Peyer's patch (tissue), 4 donors: ENCODE measurements at regions not wholly inside any gene's neighbourhood (a gene's known extent, or its start where the extent isn't known, plus 50 kb on each side); places are given as distances from the start of the nearest gene placed in this dataset.

ENCODE experiments used
- DNase-seq, 3 donors: peaks; one replicate each; pipeline ENCODE4 v3.0.0-alpha.2; 2017 to 2019
- H3K27ac ChIP-seq, 4 donors: fragments of 200-600 bp; sonication (generic); one replicate each; pipeline ENCODE4 v1.5.1; 2016 to 2019
- H3K27me3 ChIP-seq, 2 donors: fragments of 200-600 bp; sonication (generic); one replicate each; pipeline ENCODE4 v1.5.1; 2019
- H3K36me3 ChIP-seq, 3 donors: fragments of 200-600 bp; sonication (generic); one replicate each; pipeline ENCODE4 v1.5.1; 2016 to 2019
- H3K4me1 ChIP-seq, 4 donors: fragments of 200-600 bp; sonication (generic); one replicate each; pipeline ENCODE4 v1.5.1; 2016 to 2019
- H3K4me3 ChIP-seq, 4 donors: fragments of 200-600 bp; sonication (generic); 1 replicate in 3 of 4; 2 replicates in 1 of 4; pipeline ENCODE4 v1.5.1; 2016 to 2019; ENCODE audit warnings: mild to moderate bottlenecking in 1 of 4
- H3K9me3 ChIP-seq, 4 donors: fragments of 200-600 bp; sonication (generic); one replicate each; pipeline ENCODE4 v1.5.1; 2016 to 2019; ENCODE audit warnings: mild to moderate bottlenecking in 1 of 4
- CTCF ChIP-seq, 6 experiments: fragments of 450-650 bp in 4 of 6; fragments of 200-600 bp in 2 of 6; sonication (generic) in 1 of 6; IDR thresholded peaks; one replicate each; pipeline ENCODE4 v1.5.1; 2017 to 2019; ENCODE audit warnings: antibody characterized with exemption in 6 of 6, mild to moderate bottlenecking in 3 of 6, moderate library complexity in 1 of 6
- POLR2A ChIP-seq, 2 donors: fragments of 450-650 bp; IDR thresholded peaks; one replicate each; pipeline ENCODE4 v1.5.1; 2017; ENCODE audit warnings: antibody characterized with exemption in 2 of 2, mild to moderate bottlenecking in 2 of 2, moderate library complexity in 2 of 2

DNA sequence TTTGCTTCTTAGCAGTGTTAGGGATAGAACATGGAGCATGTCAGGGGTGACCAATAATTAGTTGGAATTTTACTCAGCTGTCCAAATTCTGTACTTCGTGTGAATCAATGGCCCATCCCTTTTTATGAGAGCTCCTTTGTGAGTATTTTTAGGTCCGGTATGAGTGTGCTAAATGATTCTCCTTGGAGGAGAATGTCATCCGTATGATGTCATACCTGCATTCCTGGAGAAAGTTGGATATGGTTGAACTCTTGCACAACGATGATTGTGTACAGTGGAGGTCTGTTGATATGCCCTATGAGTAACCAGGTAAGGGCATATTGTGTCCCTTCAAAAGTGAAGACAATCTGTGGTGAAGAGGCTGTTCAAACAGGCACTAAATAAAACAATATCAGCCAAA is 400.8 kb downstream of the GXYLT1 start:
- no peak overlapping the region for H3K4me3 ChIP-seq
- H3K36me3 ChIP-seq, result no peaks in the 10 kb centered on the region
- no peak for DNase-seq
- no peaks in the 10 kb centered on the region for H3K4me1 ChIP-seq
- no peak overlapping the region for H3K27ac ChIP-seq
- no peaks in the 10 kb centered on the region for H3K27me3 ChIP-seq
- H3K9me3 ChIP-seq, result no peaks in the 10 kb centered on the region
- TF ChIP-seq CTCF (IDR thresholded peaks at IDR 0.05) (no peak), POLR2A (IDR thresholded peaks at IDR 0.05) (no peak)

- Histone ChIP-seq H3K36me3 (no peaks in the 10 kb centered on the region), H3K4me1 (no peaks in the 10 kb centered on the region), H3K4me3 (no peak overlapping the region), H3K9me3 (no peaks in the 10 kb centered on the region), H3K27me3 (no peaks in the 10 kb centered on the region), H3K27ac (no peak overlapping the region)
- no peak for DNase-seq
- TF ChIP-seq CTCF (IDR thresholded peaks at IDR 0.05) (no peak), POLR2A (IDR thresholded peaks at IDR 0.05) (no peak)
Observed at GRCh38 chr12:41739066-41739465, 405.6 kb downstream of the GXYLT1 start.

DNA sequence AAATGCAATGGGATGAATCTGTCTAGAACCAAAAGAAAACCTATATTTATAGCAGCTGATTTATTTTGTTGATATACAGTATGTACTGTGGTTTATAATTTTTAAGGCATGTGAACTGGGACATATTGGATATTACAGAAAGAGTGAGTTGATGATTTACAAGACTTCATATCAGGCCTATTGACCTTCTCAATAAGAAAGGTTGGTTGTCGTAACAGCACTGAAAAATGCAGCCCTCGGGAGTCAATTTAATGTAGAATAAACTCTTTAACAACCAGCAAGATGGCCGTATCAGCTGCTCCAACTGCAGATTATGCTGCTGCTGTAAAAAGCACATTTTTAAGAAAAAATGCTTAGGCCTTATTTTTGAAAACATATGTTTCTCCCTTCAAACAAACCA is 407.3 kb downstream of the GXYLT1 start:
- H3K4me1 ChIP-seq, result no peaks in the 10 kb centered on the region
- TF ChIP-seq POLR2A (IDR thresholded peaks at IDR 0.05) (no peak), CTCF (IDR thresholded peaks at IDR 0.05) (no peak)
- H3K27me3 ChIP-seq, result no peaks in the 10 kb centered on the region
- no peaks in the 10 kb centered on the region for H3K36me3 ChIP-seq
- no peak for DNase-seq
- H3K4me3 ChIP-seq, result no peak overlapping the region
- no peaks in the 10 kb centered on the region for H3K9me3 ChIP-seq
- no peak overlapping the region for H3K27ac ChIP-seq

GRCh38 chr12:41736436-41736835 is 408.2 kb downstream of the GXYLT1 start:
- no peak for TF ChIP-seq CTCF (IDR thresholded peaks at IDR 0.05)
- TF ChIP-seq POLR2A (IDR thresholded peaks at IDR 0.05), result no peak
- no peak for DNase-seq
- H3K9me3 ChIP-seq, result no peaks in the 10 kb centered on the region
- H3K27ac ChIP-seq, result no peak overlapping the region
- H3K27me3 ChIP-seq, result no peaks in the 10 kb centered on the region
- no peaks in the 10 kb centered on the region for H3K4me1 ChIP-seq
- no peak overlapping the region for H3K4me3 ChIP-seq
- no peaks in the 10 kb centered on the region for H3K36me3 ChIP-seq

GRCh38 chr12:41731691-41732090 is 413.0 kb downstream of the GXYLT1 start:
- no peak for DNase-seq
- H3K27me3 ChIP-seq, result no peaks in the 10 kb centered on the region
- H3K4me3 ChIP-seq, result no peak overlapping the region
- no peaks in the 10 kb centered on the region for H3K9me3 ChIP-seq
- no peaks in the 10 kb centered on the region for H3K36me3 ChIP-seq
- H3K27ac ChIP-seq, result no peak overlapping the region
- no peaks in the 10 kb centered on the region for H3K4me1 ChIP-seq
- TF ChIP-seq CTCF (IDR thresholded peaks at IDR 0.05), result no peak
- no peak for TF ChIP-seq POLR2A (IDR thresholded peaks at IDR 0.05)

GRCh38 chr12:41731061-41731460 is 413.6 kb downstream of the GXYLT1 start:
- Histone ChIP-seq H3K4me3 (no peak overlapping the region), H3K27ac (no peak overlapping the region), H3K27me3 (no peaks in the 10 kb centered on the region), H3K4me1 (no peaks in the 10 kb centered on the region), H3K9me3 (no peaks in the 10 kb centered on the region), H3K36me3 (no peaks in the 10 kb centered on the region)
- TF ChIP-seq POLR2A (IDR thresholded peaks at IDR 0.05) (no peak), CTCF (IDR thresholded peaks at IDR 0.05) (no peak)
- no peak for DNase-seq
